Smooth muscle cell (in vitro differentiated cells): ENCODE measurements at regions not wholly inside any gene's neighbourhood (a gene's known extent, or its start where the extent isn't known, plus 50 kb on each side); places are given as distances from the start of the nearest gene placed in this dataset.

Source experiments
- DNase-seq: peaks from one replicate; lab custom pipeline; 2025; ENCODE audit not compliant: unreplicated experiment; lab: John Stamatoyannopoulos, UW
- H2AFZ ChIP-seq: fragments of 200-600 bp; sonication (generic); 2 replicates; pipeline ENCODE4 v1.6.0; 2016; ENCODE audit warnings: antibody characterized with exemption, low read depth, mild to moderate bottlenecking
- H3F3A ChIP-seq: fragments of 200-600 bp; sonication (generic); 2 replicates; pipeline ENCODE4 v1.6.0; 2017; ENCODE audit warnings: antibody characterized with exemption, low read depth
- H3K27ac ChIP-seq: fragments of 200-600 bp; sonication (generic); 2 replicates; pipeline ENCODE4 v1.5.1; 2016; ENCODE audit warnings: low read depth, mild to moderate bottlenecking
- H3K27me3 ChIP-seq: fragments of 200-600 bp; sonication (generic); 2 replicates; pipeline ENCODE4 v1.6.1; 2016; ENCODE audit warnings: low read depth, mild to moderate bottlenecking
- H3K36me3 ChIP-seq: fragments of 200-600 bp; sonication (generic); 2 replicates; pipeline ENCODE4 v1.5.1; 2016; ENCODE audit warnings: low read depth
- H3K4me1 ChIP-seq: fragments of 200-600 bp; sonication (generic); 2 replicates; pipeline ENCODE4 v1.5.1; 2016; ENCODE audit warnings: low read depth
- H3K4me2 ChIP-seq: fragments of 200-600 bp; sonication (generic); 2 replicates; pipeline ENCODE4 v1.6.0; 2016; ENCODE audit warnings: mild to moderate bottlenecking
- H3K4me3 ChIP-seq: fragments of 200-600 bp; sonication (generic); 2 replicates; pipeline ENCODE4 v1.5.1; 2016; ENCODE audit warnings: mild to moderate bottlenecking
- H3K79me2 ChIP-seq: fragments of 200-600 bp; sonication (generic); 2 replicates; pipeline ENCODE4 v1.6.0; 2016; ENCODE audit warnings: low read depth, mild to moderate bottlenecking
- H3K9ac ChIP-seq: fragments of 200-600 bp; sonication (generic); 2 replicates; pipeline ENCODE4 v1.6.0; 2016; ENCODE audit warnings: low read depth
- H3K9me3 ChIP-seq: fragments of 200-600 bp; sonication (generic); replicated peaks from 2 replicates; pipeline ENCODE4 v1.5.1; 2016; ENCODE audit warnings: low read depth
- H4K20me1 ChIP-seq: fragments of 200-600 bp; sonication (generic); 2 replicates; pipeline ENCODE4 v1.6.0; 2016; ENCODE audit warnings: low read depth
- WGBS: methylation state at CpG from one replicate; pipeline ENCODE4 v1.1.7; 2016; ENCODE audit warnings: low lambda C conversion rate; 5-methylcytosine and 5-hydroxymethylcytosine counted together
- TF ChIP-seq, protein P1 (sequence below): fragments of 200-600 bp; sonication (generic); IDR thresholded peaks from 2 replicates; pipeline ENCODE4 v1.5.1; 2017; ENCODE audit warnings: borderline replicate concordance, mild to moderate bottlenecking, antibody characterized with exemption; ENCODE audit not compliant: insufficient read depth, poor library complexity, severe bottlenecking

DNA sequence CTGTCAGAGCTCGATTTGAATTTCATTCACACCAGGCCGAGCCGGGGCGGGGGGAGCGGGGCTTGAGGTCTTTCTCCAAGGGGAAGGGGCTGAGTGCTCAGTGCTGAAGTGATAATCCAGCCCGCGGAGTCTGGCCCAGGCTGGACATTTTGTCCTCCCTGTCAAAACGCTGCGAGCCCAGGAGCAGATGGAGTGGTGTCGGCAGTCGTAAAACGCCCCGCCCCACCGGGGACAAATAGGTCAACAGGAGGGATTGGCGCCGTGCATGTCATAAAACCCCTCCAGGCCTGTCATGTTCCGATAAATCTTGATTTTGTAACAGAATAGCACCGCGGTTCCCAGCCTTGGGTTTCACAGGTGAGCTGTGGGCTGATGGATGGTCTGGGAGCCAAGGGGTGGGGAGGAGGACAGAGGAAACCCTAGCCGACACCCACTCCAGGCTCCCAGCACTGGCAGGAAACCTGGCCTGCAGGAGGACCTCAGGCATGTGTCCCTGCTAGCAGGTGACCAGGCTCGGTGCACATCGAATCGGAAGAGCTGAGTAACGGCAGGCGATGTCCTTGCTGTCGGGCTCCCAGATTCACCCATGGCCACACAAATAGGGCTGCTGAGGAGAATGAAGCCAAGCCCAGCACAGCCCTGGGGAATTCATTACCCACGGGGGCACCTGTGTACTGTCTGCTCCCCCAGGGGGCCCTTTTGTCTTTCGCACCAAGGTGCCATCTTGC is 341.4 kb downstream of the FOXL1 start:
- H3K9ac ChIP-seq = no peak overlapping the region
- no peaks in the 10 kb centered on the region for H3K79me2 ChIP-seq
- H3K4me3 ChIP-seq = no peak overlapping the region
- TF ChIP-seq, protein P1, sequence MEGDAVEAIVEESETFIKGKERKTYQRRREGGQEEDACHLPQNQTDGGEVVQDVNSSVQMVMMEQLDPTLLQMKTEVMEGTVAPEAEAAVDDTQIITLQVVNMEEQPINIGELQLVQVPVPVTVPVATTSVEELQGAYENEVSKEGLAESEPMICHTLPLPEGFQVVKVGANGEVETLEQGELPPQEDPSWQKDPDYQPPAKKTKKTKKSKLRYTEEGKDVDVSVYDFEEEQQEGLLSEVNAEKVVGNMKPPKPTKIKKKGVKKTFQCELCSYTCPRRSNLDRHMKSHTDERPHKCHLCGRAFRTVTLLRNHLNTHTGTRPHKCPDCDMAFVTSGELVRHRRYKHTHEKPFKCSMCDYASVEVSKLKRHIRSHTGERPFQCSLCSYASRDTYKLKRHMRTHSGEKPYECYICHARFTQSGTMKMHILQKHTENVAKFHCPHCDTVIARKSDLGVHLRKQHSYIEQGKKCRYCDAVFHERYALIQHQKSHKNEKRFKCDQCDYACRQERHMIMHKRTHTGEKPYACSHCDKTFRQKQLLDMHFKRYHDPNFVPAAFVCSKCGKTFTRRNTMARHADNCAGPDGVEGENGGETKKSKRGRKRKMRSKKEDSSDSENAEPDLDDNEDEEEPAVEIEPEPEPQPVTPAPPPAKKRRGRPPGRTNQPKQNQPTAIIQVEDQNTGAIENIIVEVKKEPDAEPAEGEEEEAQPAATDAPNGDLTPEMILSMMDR = no peak
- H3K4me2 ChIP-seq = no peak overlapping the region
- WGBS = 76% methylated on average over 23 of the region's 28 CpGs
- no peaks in the 10 kb centered on the region for H3K9me3 ChIP-seq
- no peaks in the 10 kb centered on the region for H3K27me3 ChIP-seq
- no peak overlapping the region for H3K27ac ChIP-seq
- H3K4me1 ChIP-seq = no peaks in the 10 kb centered on the region
- no peaks in the 10 kb centered on the region for H3K36me3 ChIP-seq
- no peaks in the 10 kb centered on the region for H3F3A ChIP-seq
- no peaks in the 10 kb centered on the region for H4K20me1 ChIP-seq
- no peak overlapping the region for H2AFZ ChIP-seq
- no peak for DNase-seq

DNA sequence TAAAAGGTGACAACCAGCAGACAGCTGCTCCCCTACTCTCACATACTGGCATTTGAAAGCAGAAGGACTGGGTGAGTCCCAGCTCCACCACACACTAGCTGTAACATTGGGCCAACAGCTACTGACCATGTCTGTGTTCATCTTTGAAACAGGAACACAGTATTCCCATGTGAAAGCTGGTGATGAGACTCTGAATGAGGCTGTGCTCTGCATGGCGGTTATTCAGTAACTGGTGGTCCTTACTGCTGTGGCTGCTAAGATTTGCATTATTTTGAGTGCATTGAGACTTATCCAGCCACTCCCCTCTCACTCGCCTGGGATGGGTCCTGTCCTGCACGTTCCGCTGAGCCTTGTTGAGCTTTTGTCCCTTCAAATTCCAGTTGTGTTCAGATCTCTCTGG is 342.9 kb downstream of the FOXL1 start:
- no peak for DNase-seq
- Histone ChIP-seq H3K9ac (no peak overlapping the region), H3K27ac (no peak overlapping the region), H4K20me1 (no peaks in the 10 kb centered on the region), H3K4me2 (no peak overlapping the region), H2AFZ (no peak overlapping the region), H3K4me3 (no peak overlapping the region), H3K27me3 (no peaks in the 10 kb centered on the region), H3F3A (no peaks in the 10 kb centered on the region), H3K79me2 (no peaks in the 10 kb centered on the region), H3K36me3 (no peaks in the 10 kb centered on the region), H3K4me1 (peaks cover 4% of the 10 kb centered on the region), H3K9me3 (no peaks in the 10 kb centered on the region)
- TF ChIP-seq, protein P1 = no peak
- 98% methylated on average over 4 of the region's 4 CpGs for WGBS

DNA sequence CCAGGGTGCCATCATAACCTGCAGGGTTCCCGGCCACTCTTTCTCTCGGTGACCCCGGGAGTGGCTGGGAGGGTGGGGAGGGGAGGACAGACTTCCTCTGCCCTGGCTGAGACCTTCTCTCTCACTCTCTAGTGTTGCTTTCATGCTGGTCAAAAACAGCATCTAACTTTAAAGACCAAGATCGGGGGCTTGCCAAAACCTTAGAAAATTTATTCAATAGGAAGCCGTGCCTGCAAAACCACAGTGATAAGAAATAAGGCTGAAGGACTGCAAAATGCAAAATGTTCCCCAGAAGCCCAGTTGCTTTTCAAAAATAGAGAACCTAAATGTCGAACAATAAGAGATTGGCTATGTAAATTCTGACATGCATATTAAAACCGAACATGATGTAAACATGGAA is 344.0 kb downstream of the FOXL1 start:
- H3K4me3 ChIP-seq = no peak overlapping the region
- H3K4me1 ChIP-seq = peaks cover 4% of the 10 kb centered on the region
- H3K4me2 ChIP-seq = no peak overlapping the region
- no peaks in the 10 kb centered on the region for H4K20me1 ChIP-seq
- WGBS = 91% methylated on average over 7 of the region's 7 CpGs
- H3F3A ChIP-seq = no peaks in the 10 kb centered on the region
- H3K36me3 ChIP-seq = no peaks in the 10 kb centered on the region
- no peaks in the 10 kb centered on the region for H3K27me3 ChIP-seq
- no peak for DNase-seq
- no peaks in the 10 kb centered on the region for H3K9me3 ChIP-seq
- TF ChIP-seq, protein P1 = no peak
- no peak overlapping the region for H2AFZ ChIP-seq
- H3K79me2 ChIP-seq = no peaks in the 10 kb centered on the region
- no peak overlapping the region for H3K9ac ChIP-seq
- no peak overlapping the region for H3K27ac ChIP-seq

DNA sequence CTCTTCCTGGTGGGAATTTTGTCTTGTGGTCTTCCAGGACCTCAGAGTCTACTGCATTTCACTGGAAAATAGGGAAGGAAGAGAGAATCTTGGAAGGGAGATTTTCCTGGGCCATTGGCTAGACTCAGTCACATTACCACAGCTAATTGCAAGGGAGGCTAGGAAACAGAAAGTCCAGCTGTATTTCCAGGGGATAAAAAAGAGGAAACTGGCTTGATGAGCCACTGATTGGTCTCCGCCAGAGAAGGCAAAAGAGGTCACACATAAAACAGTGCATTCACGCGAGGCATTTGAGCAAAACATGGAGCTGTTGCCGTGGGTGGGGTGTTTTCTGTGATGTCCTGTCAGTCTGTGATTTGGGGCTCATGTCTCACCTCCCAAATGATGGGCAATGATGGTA is 345.3 kb downstream of the FOXL1 start:
- TF ChIP-seq, protein P1 = no peak
- no peak for DNase-seq
- 64% methylated on average over 4 of the region's 4 CpGs for WGBS

More for the DNA sequence above, 345.3 kb downstream of the FOXL1 start:
- Histone ChIP-seq H3K4me3 (no peak overlapping the region), H3K9ac (peak overlapping the region; percentile 54), H3K4me2 (no peak overlapping the region), H3K27me3 (no peaks in the 10 kb centered on the region), H3K27ac (peak overlapping the region; percentile 92), H3K4me1 (peaks cover 6% of the 10 kb centered on the region), H4K20me1 (no peaks in the 10 kb centered on the region), H3F3A (peaks cover 9% of the 10 kb centered on the region), H3K79me2 (no peaks in the 10 kb centered on the region), H3K9me3 (no peaks in the 10 kb centered on the region), H3K36me3 (no peaks in the 10 kb centered on the region), H2AFZ (no peak overlapping the region)
